ENCODE measurements at regions not wholly inside any gene's neighbourhood (a gene's known extent, or its start where the extent isn't known, plus 50 kb on each side); places are given as distances from the start of the nearest gene placed in this dataset.
"Not testable (repeated sequence)": the region's sequence is repeated elsewhere in the genome, so short reads cannot be mapped to it uniquely, and the experiment has no call there.

- BruUV-seq (replicated peaks); H2AFZ ChIP-seq; CTCF ChIA-PET; H3K4me3 ChIP-seq; POLR2A ChIA-PET (ENCODE audit: unreplicated experiment); H3K27me3 ChIP-seq (ENCODE audit: insufficient read depth, low read depth); H3K9me2 ChIP-seq (ENCODE audit: insufficient read depth); H3K4me1 ChIP-seq (replicated peaks; ENCODE audit: insufficient read depth); H3K4me2 ChIP-seq; H3F3A ChIP-seq (ENCODE audit: insufficient read depth, low read depth); H3K27ac ChIP-seq; DNase-seq; H3K36me3 ChIP-seq (ENCODE audit: low read depth); intact Hi-C loops (cut with micrococcal nuclease; ENCODE audit: unreplicated experiment); H4K20me1 ChIP-seq (ENCODE audit: insufficient read depth); H3K79me2 ChIP-seq (ENCODE audit: low read depth); H3K9me3 ChIP-seq (ENCODE audit: insufficient read depth, low read depth): not testable (repeated sequence)
Measured at GRCh38 chr14:19306405-19306804, 127.7 kb downstream of the POTEG start.

- H3K36me3 ChIP-seq (ENCODE audit: low read depth); POLR2A ChIA-PET (ENCODE audit: unreplicated experiment); H2AFZ ChIP-seq; H3K9me2 ChIP-seq (ENCODE audit: insufficient read depth); BruUV-seq (replicated peaks); H3K4me3 ChIP-seq; H3K79me2 ChIP-seq (ENCODE audit: low read depth); DNase-seq; CTCF ChIA-PET; H3F3A ChIP-seq (ENCODE audit: insufficient read depth, low read depth); H3K4me1 ChIP-seq (replicated peaks; ENCODE audit: insufficient read depth); H3K4me2 ChIP-seq; H3K9me3 ChIP-seq (ENCODE audit: insufficient read depth, low read depth); intact Hi-C loops (cut with micrococcal nuclease; ENCODE audit: unreplicated experiment); H3K27ac ChIP-seq; H4K20me1 ChIP-seq (ENCODE audit: insufficient read depth); H3K27me3 ChIP-seq (ENCODE audit: insufficient read depth, low read depth): not testable (repeated sequence)
Measured at GRCh38 chr14:19311023-19311422, 123.1 kb downstream of the POTEG start.

GRCh38 chr14:19330678-19331077, 103.5 kb downstream of the POTEG start:
- H3K9me2 ChIP-seq (ENCODE audit: insufficient read depth); H3F3A ChIP-seq (ENCODE audit: insufficient read depth, low read depth); H3K4me1 ChIP-seq (replicated peaks; ENCODE audit: insufficient read depth); H3K9me3 ChIP-seq (ENCODE audit: insufficient read depth, low read depth); DNase-seq; POLR2A ChIA-PET (ENCODE audit: unreplicated experiment); BruUV-seq (replicated peaks); intact Hi-C loops (cut with micrococcal nuclease; ENCODE audit: unreplicated experiment); CTCF ChIA-PET; H3K4me2 ChIP-seq; H3K27ac ChIP-seq; H3K4me3 ChIP-seq; H3K79me2 ChIP-seq (ENCODE audit: low read depth); H4K20me1 ChIP-seq (ENCODE audit: insufficient read depth); H3K36me3 ChIP-seq (ENCODE audit: low read depth); H2AFZ ChIP-seq; H3K27me3 ChIP-seq (ENCODE audit: insufficient read depth, low read depth): not testable (repeated sequence)

GRCh38 chr14:19337232-19338059, 96.7 kb downstream of the POTEG start:
- BruUV-seq (replicated peaks); H3K9me3 ChIP-seq (ENCODE audit: insufficient read depth, low read depth); H3K4me1 ChIP-seq (replicated peaks; ENCODE audit: insufficient read depth); intact Hi-C loops (cut with micrococcal nuclease; ENCODE audit: unreplicated experiment); CTCF ChIA-PET; H3K4me3 ChIP-seq; H3F3A ChIP-seq (ENCODE audit: insufficient read depth, low read depth); H3K9me2 ChIP-seq (ENCODE audit: insufficient read depth); DNase-seq; H3K4me2 ChIP-seq; POLR2A ChIA-PET (ENCODE audit: unreplicated experiment); H3K36me3 ChIP-seq (ENCODE audit: low read depth); H2AFZ ChIP-seq; H3K79me2 ChIP-seq (ENCODE audit: low read depth); H3K27me3 ChIP-seq (ENCODE audit: insufficient read depth, low read depth); H3K27ac ChIP-seq; H4K20me1 ChIP-seq (ENCODE audit: insufficient read depth): not testable (repeated sequence)

GRCh38 chr14:19338060-19338372, 96.1 kb downstream of the POTEG start:
- H3K4me2 ChIP-seq; H3K9me2 ChIP-seq (ENCODE audit: insufficient read depth); POLR2A ChIA-PET (ENCODE audit: unreplicated experiment); H3F3A ChIP-seq (ENCODE audit: insufficient read depth, low read depth); H3K4me3 ChIP-seq; H3K27ac ChIP-seq; H3K9me3 ChIP-seq (ENCODE audit: insufficient read depth, low read depth); BruUV-seq (replicated peaks); H4K20me1 ChIP-seq (ENCODE audit: insufficient read depth); CTCF ChIA-PET; intact Hi-C loops (cut with micrococcal nuclease; ENCODE audit: unreplicated experiment); DNase-seq; H3K27me3 ChIP-seq (ENCODE audit: insufficient read depth, low read depth); H3K4me1 ChIP-seq (replicated peaks; ENCODE audit: insufficient read depth); H2AFZ ChIP-seq; H3K79me2 ChIP-seq (ENCODE audit: low read depth); H3K36me3 ChIP-seq (ENCODE audit: low read depth): not testable (repeated sequence)

- H3K36me3 ChIP-seq (ENCODE audit: low read depth); H3K27ac ChIP-seq; H3K27me3 ChIP-seq (ENCODE audit: insufficient read depth, low read depth); H3K9me2 ChIP-seq (ENCODE audit: insufficient read depth); H3K79me2 ChIP-seq (ENCODE audit: low read depth); H3K4me2 ChIP-seq; H3K4me1 ChIP-seq (replicated peaks; ENCODE audit: insufficient read depth); H3K9me3 ChIP-seq (ENCODE audit: insufficient read depth, low read depth); H3F3A ChIP-seq (ENCODE audit: insufficient read depth, low read depth); H4K20me1 ChIP-seq (ENCODE audit: insufficient read depth); BruUV-seq (replicated peaks); POLR2A ChIA-PET (ENCODE audit: unreplicated experiment); DNase-seq; CTCF ChIA-PET; intact Hi-C loops (cut with micrococcal nuclease; ENCODE audit: unreplicated experiment); H2AFZ ChIP-seq; H3K4me3 ChIP-seq: not testable (repeated sequence)
Measured at GRCh38 chr14:19340976-19341375, 93.2 kb downstream of the POTEG start.

- not testable (repeated sequence) for BruUV-seq (replicated peaks)
Measured at GRCh38 chr14:19341627-19342026, 92.5 kb downstream of the POTEG start.

More at GRCh38 chr14:19341627-19342026, 92.5 kb downstream of the POTEG start:
- H3K79me2 ChIP-seq (ENCODE audit: low read depth); DNase-seq; H3K36me3 ChIP-seq (ENCODE audit: low read depth); CTCF ChIA-PET; H3K9me2 ChIP-seq (ENCODE audit: insufficient read depth); POLR2A ChIA-PET (ENCODE audit: unreplicated experiment); H3F3A ChIP-seq (ENCODE audit: insufficient read depth, low read depth); H3K27me3 ChIP-seq (ENCODE audit: insufficient read depth, low read depth); H3K27ac ChIP-seq; H3K4me2 ChIP-seq; H3K9me3 ChIP-seq (ENCODE audit: insufficient read depth, low read depth); H4K20me1 ChIP-seq (ENCODE audit: insufficient read depth); intact Hi-C loops (cut with micrococcal nuclease; ENCODE audit: unreplicated experiment); H3K4me3 ChIP-seq; H3K4me1 ChIP-seq (replicated peaks; ENCODE audit: insufficient read depth); H2AFZ ChIP-seq: not testable (repeated sequence)
